Kidney (tissue), 13 donors: ENCODE measurements at regions not wholly inside any gene's neighbourhood (a gene's known extent, or its start where the extent isn't known, plus 50 kb on each side); places are given as distances from the start of the nearest gene placed in this dataset.
A peak's percentile ranks its signal among the peaks of the same experiment; 100 is the strongest.

Experiments used
- DNase-seq, 5 donors: peaks; one replicate each; pipeline ENCODE4 v3.0.0-alpha.2; 2013 to 2020
- FAIRE-seq: peaks from 2 replicates; lab custom pipeline; 2012; peaks lifted over from hg19 to GRCh38; lab: Jason Lieb, UNC
- H3K27ac ChIP-seq, 2 donors: one replicate each; pipeline ENCODE4 v1.7.0; 2013; ENCODE audit warnings: low read depth in 2 of 2, low read length in 2 of 2, inconsistent platforms in 1 of 2
- H3K27me3 ChIP-seq: one replicate; pipeline ENCODE4 v1.7.1; 2013; ENCODE audit warnings: low read length, inconsistent platforms; ENCODE audit not compliant: control insufficient read depth, insufficient read depth
- H3K36me3 ChIP-seq, 3 donors: one replicate each; pipeline versions ENCODE4 v1.7.0 to v1.7.1; 2013; ENCODE audit warnings: low read length in 3 of 3, control low read depth in 1 of 3, inconsistent platforms in 1 of 3; ENCODE audit not compliant: insufficient read depth in 3 of 3, control insufficient read depth in 2 of 3
- H3K4me1 ChIP-seq, 3 donors: one replicate each; pipeline versions ENCODE4 v1.7.0 to v1.7.1; 2013; ENCODE audit warnings: low read length in 3 of 3, inconsistent platforms in 1 of 3, low read depth in 1 of 3; ENCODE audit not compliant: control insufficient read depth in 2 of 3, insufficient read depth in 2 of 3
- H3K4me3 ChIP-seq, 3 donors: one replicate each; pipeline versions ENCODE4 v1.7.0 to v1.8.1; 2013; ENCODE audit warnings: low read length in 3 of 3, control low read depth in 1 of 3, inconsistent platforms in 1 of 3
- H3K9ac ChIP-seq, 3 donors: one replicate each; pipeline versions ENCODE4 v1.7.0 to v1.7.1; 2013; ENCODE audit warnings: low read length in 3 of 3, control low read depth in 1 of 3, inconsistent platforms in 1 of 3
- H3K9me3 ChIP-seq, 3 donors: one replicate each; pipeline versions ENCODE4 v1.7.0 to v1.7.1; 2013; ENCODE audit warnings: low read length in 3 of 3, control low read depth in 1 of 3, inconsistent platforms in 1 of 3; ENCODE audit not compliant: control insufficient read depth in 2 of 3, insufficient read depth in 1 of 3
- CTCF ChIP-seq: IDR thresholded peaks from 3 replicates; pipeline ENCODE4 v1.5.1; 2012; ENCODE audit warnings: mild to moderate bottlenecking, moderate library complexity, borderline replicate concordance; ENCODE audit not compliant: insufficient read depth; ENCODE audit errors: extremely low read depth
- intact Hi-C: fragments of 100-400 bp; cut with DNase I; formaldehyde crosslinking; loops from one replicate; pipeline ENCODE4 v1.11.1; 2022
- donor health status: control.
- donor health status: control.
- donor health status: control.
- donor health status: control.
- donor health status: control.
- donor health status: DM: yes; HTN: yes; CAD: no.
- donor health status: Normal renal cell carcinoma (clear cell type).

GRCh38 chr5:62717301-62717933, 138.8 kb downstream of the LRRC70 start:
- FAIRE-seq = no peak
- H3K27me3 ChIP-seq = no peaks in the 10 kb centered on the region
- no peak for TF ChIP-seq CTCF

GRCh38 chr5:62714296-62714695, 135.7 kb downstream of the LRRC70 start:
- intact Hi-C loops = no loop called here
- no peak overlapping the region for H3K27ac ChIP-seq
- no peaks in the 10 kb centered on the region for H3K9me3 ChIP-seq
- no peak for DNase-seq
- no peak for FAIRE-seq
- no peaks in the 10 kb centered on the region for H3K27me3 ChIP-seq
- H3K4me3 ChIP-seq = no peak overlapping the region
- no peak overlapping the region for H3K9ac ChIP-seq
- no peak for TF ChIP-seq CTCF
- H3K4me1 ChIP-seq = peaks cover 0 to 16% (median 4%) of the 10 kb centered on the region in 3 donors
- no peaks in the 10 kb centered on the region for H3K36me3 ChIP-seq

More at GRCh38 chr5:62717301-62717933, 138.8 kb downstream of the LRRC70 start:
- Histone ChIP-seq H3K9me3 (no peaks in the 10 kb centered on the region), H3K27ac (no peak overlapping the region), H3K9ac (no peak overlapping the region), H3K4me3 (no peak overlapping the region), H3K4me1 (peaks cover 0 to 25% (median 8%) of the 10 kb centered on the region in 3 donors), H3K36me3 (no peaks in the 10 kb centered on the region)
- intact Hi-C loops = no loop called here
- peak in 2 of 5 donors; percentile 68 for DNase-seq

DNA sequence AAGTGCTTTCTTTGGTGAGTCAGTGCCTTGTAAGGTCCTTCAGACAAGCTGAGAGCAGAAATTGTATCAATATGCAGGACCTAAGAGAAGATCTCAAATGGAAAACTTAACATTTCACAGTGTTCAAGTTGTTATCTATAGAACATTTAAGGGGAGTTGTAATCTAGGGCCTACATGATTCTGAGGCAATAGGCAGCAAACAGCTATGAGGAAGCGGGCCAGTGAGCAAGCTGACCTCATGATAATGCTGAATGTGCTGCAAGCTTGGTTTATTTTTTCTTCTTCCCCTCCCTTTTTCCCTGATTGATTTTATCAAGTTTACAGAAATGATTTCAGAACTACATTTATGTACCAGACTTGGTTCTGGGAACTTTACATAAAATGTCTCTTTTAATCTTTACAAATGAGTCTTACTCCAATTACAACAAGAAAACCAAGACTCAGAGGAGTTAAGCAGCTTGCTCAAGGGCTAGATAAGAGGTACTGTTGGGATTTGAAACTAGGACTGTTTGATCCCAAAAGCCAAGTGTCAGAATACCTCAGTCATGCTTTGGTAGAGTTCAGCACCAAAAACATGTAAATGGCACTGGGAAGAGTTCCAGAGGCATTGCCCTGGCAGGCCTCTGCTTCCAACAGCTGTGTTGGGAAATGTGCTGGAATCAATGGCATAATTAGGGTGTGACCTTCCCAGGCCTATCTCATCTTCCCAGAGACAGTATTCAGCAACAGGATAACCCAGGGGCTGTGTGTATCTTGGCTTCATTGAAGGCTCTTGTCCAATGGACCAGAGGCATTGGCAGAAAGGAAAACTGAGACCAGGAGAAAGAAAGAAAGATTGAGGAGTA, 130.1 kb downstream of the LRRC70 start:
- FAIRE-seq (no peak), DNase-seq (no peak)
- Histone ChIP-seq H3K27me3 (no peaks in the 10 kb centered on the region), H3K9me3 (peaks cover 0 to 8% (median 0%) of the 10 kb centered on the region in 3 donors), H3K27ac (no peak overlapping the region), H3K36me3 (no peaks in the 10 kb centered on the region), H3K4me3 (no peak overlapping the region), H3K9ac (no peak overlapping the region), H3K4me1 (no peaks in the 10 kb centered on the region)
- intact Hi-C loops = no loop called here
- TF ChIP-seq CTCF = no peak
